Activated CD4-positive, CD25-positive, alpha-beta regulatory T cell treated with anti-CD3 and anti-CD28 coated beads, Interleukin-2, amount 50 U/mL, for 72 hours (primary cell): ENCODE measurements at regions not wholly inside any gene's neighbourhood (a gene's known extent, or its start where the extent isn't known, plus 50 kb on each side); places are given as distances from the start of the nearest gene placed in this dataset.

ENCODE experiments used
- DNase-seq: peaks from one replicate; pipeline ENCODE4 v3.0.0; 2021

DNA sequence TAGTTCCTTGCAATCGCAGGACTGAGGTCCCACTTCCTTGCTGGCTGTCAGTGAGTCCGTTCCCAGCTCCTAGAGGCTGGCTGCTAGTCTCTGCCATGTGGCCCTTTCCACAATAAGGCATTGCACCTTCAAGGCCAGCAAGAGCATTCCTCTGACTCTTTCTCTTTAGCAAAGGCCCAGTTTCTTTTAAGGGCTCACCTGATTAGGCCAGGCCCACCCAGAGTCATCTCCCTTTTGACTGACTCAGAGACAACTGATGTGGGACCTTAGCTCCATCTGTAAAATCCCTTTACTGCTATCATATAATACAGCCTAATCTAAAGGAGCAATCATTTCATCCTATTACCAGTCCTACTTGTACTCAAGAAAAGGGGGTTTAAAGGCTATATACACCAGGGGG is 278.2 kb downstream of the SLC4A3 start:
- DNase-seq = no peak

DNA sequence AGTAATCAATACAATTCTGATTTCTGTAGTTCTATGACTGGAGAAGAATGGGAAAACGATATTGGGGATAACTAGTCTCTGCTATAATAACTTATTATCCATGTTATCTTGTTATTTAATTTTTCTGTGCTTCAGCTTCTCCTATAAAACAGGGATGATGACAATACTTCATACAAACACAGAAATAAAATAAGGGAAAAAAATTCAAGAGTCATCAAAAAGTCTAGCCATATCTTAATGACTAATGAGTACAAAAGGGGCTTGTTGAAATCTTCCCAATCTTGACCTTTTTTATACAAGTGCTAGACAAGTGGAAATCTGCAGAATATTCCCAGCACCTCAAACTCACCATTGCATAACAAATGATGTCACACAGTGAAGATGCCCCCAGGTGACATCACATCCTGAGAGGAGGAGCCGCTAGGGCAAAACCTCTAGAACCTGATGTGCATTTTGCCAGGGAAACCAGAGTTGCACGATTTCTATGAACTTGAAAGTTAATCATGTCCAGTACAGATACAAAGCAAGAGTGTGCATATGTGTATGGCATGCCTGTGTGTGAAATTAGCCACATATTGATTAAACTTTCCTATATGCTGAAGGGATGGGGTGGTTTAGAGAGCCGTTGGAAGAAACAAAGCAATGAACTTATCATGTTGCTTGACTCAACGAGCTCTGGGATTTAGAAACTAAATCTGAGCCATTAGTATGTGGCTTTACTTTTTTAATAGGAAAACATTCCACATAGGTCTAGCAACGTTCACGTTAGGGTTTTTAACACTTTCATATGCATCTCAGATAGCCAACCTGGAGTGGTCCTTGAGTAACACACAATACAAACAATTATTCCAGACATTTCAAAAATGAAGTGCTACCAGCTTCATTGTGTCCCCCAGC is 278.9 kb downstream of the SLC4A3 start:
- DNase-seq = no peak

DNA sequence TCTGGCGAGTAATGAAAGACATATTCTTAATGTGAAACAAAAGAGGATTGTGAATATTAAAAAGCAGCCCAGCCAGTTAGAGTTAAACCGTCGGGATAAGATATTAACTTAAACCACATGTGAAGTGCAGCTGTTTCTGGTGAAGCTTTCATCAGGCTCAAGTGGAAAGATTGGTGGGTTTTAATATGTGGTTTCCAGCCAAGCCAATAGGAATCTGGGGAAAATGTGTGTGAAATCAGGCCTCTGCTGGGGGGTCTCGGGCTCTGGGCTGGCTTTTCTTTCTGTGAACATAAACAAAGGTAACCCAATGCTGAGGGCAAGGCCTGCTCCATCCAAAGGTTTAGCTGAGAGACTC is 279.6 kb downstream of the SLC4A3 start:
- DNase-seq = no peak

DNA sequence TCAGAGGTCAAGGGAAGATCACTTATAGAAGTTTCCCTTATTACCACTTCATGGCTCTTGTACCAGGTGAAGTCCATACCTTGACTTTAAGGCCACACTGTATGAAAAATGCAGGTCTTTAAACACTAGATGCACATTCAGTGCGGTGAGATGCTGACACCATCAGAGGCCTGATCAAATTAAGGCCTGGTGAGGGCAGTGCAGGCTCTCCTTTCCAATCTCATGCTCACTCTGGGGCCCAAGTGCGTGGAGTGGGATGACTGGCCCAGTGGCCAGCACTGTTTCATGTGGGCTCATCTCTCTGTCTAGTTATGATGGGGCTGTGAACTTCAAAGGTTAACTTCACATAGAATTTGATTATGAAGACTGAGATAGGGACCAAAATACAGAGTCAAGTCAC is 281.1 kb downstream of the SLC4A3 start:
- no peak for DNase-seq

DNA sequence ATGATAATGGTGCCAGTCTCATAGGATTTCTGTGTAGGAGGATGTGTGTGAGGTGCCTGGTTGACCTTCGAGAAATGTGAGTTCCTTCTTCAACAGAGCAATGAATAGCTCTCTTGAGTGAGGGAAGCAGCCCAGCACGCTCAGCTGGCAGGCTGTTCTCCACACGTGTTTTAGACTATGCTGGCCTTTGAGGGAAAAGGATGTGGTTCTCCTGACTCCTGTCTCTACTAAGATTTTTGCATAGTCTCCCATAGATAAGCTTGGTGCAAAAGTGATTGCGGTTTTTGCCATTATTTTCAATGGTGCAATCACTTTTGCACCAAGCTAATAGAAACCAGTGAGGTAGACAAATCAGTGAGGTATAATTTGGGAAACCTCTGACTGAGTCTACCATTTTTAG is 284.1 kb downstream of the SLC4A3 start:
- DNase-seq = no peak

DNA sequence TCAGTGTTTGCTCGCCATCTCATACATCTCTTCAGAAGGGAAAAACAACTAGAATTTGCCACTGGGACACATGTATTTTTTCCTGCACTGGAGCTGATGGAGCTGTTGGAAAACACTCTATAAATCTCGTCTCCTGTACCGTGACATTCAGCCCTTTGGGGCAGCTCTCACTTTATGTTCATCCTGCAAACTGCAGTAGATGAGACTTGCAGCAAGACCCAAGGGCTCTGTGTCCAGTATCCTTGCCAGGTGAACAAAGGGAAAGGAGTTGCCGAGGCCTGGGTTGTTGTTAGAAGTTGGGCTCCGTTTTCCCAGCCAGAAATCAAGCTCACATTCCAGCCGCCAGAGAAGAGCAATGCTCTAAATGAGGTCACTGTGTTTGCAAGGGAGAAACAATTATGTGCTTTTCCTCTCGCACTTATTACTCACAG is 285.1 kb downstream of the SLC4A3 start:
- DNase-seq = no peak

- no peak for DNase-seq
Measured at GRCh38 chr2:219914577-219914976, 287.1 kb downstream of the SLC4A3 start.

- DNase-seq = no peak
Measured at GRCh38 chr2:219916281-219916680, 288.9 kb downstream of the SLC4A3 start.

- DNase-seq = no peak
Measured at GRCh38 chr2:219916726-219917440, 289.5 kb downstream of the SLC4A3 start.

GRCh38 chr2:219918254-219918653 is 290.8 kb downstream of the SLC4A3 start:
- DNase-seq = no peak

DNA sequence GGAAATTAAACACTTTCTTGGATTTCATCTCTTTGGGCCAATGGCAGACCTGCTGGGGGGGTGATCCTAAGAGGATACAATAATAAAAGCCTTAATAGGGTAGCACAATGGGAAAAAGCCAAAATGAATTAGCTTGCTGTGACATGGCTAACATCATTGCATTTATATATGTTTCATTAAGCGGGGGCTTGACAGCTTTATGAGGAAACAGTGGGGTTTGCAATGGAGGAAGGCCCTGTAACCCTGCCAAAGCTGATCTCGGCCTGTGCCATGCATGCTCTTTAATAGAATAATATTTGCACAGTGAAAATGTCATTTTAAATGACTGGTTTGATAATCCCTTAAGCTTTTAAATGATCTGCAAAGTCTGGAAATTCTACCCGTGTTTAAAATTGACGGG is 291.5 kb downstream of the SLC4A3 start:
- DNase-seq = no peak

DNA sequence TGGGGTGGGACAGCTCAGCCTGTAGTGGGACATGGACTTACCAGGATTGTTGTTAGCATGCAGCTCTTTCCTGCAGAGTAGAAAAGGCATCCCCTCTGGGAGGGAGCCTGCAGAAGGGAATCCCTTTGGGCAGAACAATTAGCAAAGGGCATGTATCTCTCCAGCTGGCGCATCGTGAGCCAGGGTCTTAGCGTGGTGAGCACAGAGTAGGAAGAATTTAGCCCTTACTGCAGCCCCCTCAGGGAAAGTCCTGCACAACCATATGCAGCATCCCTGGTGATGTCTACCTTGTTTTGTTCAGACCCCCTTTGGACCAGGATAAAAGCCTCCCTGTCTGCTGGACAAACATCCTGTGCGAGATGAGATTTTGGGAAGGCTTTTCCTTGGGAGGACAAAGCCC is 292.1 kb downstream of the SLC4A3 start:
- no peak for DNase-seq

DNA sequence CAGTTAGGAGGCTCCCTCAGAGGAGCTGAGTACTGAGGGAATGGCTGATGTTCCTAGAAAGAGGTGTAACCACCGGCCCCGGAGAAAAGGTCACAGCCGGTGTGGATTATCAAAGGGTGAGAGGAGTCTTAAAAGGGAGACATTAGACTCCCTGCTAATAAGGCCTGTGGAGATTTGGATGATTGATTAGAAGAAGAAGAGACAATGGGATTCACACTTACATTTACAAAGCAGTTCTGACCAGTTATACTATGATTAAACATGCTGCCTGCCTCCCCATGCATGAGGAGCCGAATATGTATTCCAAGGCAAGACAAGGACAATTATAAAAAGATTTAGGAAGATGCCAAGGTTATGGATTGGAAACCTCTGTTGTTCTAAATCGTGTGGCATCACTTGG is 302.4 kb downstream of the SLC4A3 start:
- no peak for DNase-seq

GRCh38 chr2:219939647-219940046 is 312.2 kb downstream of the SLC4A3 start:
- DNase-seq = no peak

- no peak for DNase-seq
Measured at GRCh38 chr2:219944866-219945265, 317.4 kb downstream of the SLC4A3 start.

- DNase-seq = no peak
Measured at GRCh38 chr2:219946021-219946420, 318.6 kb downstream of the SLC4A3 start.

DNA sequence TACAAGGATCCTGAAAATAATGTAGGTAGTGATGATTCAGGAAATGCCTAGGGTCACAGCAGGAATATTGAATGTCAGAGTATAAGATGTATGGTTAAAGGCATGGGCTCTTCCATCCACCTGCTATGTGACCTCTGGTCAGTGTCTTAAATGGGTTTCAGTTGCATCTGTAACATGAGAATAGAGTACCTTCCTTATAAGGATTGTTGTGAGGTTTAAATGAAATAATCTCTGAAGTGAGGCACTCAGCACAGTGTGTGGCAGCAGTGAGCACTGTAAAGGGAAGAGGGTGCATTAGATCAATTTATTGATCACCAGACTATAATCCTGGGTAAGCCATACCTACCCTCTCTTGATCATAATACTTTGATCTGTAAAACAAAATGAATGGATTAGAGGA is 319.1 kb downstream of the SLC4A3 start:
- DNase-seq = no peak

DNA sequence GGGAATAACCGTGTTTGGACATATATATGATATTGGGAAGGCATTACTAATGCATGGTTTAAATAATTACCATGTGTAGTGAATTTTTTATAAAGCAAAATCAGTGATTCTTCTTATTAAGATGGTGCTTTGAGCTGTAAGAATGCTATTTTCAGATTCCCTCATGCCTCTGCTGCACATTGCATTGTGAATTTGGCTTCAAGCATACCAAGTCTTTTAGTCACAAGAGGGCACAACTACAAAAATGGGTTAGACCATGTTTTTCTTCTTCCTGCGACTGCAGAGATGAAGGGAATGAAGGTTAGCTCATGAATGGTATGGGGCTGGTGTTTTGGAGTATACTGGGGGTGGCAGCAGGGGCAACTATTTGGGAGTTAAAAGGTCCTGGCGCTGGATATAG is 320.1 kb downstream of the SLC4A3 start:
- no peak for DNase-seq

GRCh38 chr2:219949053-219949452 is 321.6 kb downstream of the SLC4A3 start:
- DNase-seq = no peak

DNA sequence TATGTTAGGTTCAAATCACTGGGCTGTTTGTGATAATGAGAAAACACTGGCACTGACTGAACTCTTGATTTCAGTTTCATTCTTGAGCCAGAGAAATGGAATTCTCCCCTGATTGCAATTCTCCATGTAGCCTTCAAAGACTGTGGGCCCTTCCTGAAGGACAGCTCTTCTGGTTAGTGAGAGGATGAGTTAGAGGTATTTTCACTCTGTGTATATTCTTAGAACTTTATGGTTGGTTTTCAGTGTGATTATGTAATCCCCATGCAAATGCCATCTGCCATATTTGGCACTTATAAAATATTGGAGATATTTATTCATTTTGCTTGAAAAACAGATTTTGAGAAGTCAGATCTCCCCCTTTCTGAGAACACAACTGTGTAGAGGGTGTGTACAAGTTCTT is 323.7 kb downstream of the SLC4A3 start:
- no peak for DNase-seq

DNA sequence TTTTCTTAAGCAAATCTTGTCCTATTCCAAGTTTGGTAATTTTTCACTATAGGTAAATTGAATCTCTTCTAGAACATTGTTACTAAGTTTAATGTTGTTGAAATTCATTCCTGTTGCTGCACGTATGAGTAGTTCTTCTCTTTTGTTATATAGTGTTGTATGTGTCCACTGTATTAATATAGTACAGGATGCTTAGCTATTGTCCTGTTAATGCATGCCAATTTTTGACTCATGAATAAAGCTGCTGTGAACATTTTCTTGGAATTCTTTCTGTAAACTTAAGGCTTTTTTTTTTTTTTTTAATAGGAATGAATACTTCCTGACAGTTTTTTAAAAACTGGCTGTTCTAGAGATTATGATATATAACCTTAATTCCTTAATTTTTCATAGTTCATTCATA is 326.9 kb downstream of the SLC4A3 start:
- DNase-seq = no peak

DNA sequence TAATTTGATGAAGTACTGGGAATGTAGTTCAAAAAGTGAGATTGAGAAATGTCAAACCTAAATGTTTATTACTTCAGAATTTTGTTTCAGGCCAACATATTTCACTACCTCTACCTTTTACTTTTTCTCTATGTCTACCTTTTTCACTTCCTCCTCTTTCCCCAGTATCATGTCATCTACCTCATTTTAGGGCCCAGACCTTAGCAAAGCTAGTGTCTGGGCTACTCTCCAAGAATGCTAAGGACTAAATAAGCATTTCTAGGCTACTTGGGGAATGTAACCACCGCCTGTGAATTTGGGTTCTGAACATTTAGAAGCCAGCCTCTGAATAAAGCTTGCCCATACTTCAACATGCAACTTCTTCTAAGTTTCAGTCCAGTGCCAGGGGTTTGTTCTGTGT is 330.4 kb downstream of the SLC4A3 start:
- DNase-seq = no peak

GRCh38 chr2:219958941-219959340 is 331.5 kb downstream of the SLC4A3 start:
- DNase-seq = no peak

DNA sequence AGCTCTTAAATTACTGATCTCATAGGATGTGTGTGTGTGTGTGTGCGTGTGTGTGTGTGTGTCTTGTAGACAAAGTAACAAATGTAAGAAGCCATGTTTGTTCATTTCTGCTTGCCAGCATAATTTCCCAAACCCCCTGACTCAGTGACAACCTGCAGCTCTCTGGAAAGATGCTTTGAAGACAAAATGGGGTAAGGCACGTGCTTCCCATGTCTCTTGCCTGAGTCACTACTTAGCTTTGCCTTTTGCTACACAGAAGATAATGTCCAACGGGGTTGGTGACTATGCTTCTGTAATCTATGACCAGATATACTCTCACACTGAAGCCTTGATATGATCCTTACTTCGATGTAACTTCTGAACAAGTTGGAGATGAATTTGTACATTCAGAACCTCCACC is 332.0 kb downstream of the SLC4A3 start:
- no peak for DNase-seq
